ENCODE measurements at regions not wholly inside any gene's neighbourhood (a gene's known extent, or its start where the extent isn't known, plus 50 kb on each side); places are given as distances from the start of the nearest gene placed in this dataset.

DNA sequence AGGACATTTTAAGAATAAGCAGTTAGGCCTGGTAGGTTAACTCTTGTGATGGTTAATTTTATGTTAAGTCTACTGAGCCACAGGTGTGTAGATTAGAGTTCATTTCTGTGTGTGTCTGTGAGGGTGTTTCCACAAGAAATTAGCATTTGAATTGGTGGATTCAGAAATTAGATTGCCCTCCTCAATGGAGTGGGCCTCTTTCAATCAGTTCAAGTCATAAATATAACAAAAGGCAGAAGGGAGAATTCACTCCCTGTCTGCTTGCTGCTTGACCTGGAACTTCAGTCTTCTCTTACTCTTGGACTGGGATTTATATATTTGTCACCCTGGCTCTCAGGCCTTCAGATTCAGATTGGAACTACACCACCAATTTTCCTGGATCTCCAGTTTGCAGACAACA lies 55.3 kb upstream of the POM121L12 start:
- no peak for DNase-seq (ENCODE audit: low read depth)
- no peak overlapping the region for H3K4me3 ChIP-seq (ENCODE audit: low read depth, low read length)
- TF ChIP-seq, protein P1, sequence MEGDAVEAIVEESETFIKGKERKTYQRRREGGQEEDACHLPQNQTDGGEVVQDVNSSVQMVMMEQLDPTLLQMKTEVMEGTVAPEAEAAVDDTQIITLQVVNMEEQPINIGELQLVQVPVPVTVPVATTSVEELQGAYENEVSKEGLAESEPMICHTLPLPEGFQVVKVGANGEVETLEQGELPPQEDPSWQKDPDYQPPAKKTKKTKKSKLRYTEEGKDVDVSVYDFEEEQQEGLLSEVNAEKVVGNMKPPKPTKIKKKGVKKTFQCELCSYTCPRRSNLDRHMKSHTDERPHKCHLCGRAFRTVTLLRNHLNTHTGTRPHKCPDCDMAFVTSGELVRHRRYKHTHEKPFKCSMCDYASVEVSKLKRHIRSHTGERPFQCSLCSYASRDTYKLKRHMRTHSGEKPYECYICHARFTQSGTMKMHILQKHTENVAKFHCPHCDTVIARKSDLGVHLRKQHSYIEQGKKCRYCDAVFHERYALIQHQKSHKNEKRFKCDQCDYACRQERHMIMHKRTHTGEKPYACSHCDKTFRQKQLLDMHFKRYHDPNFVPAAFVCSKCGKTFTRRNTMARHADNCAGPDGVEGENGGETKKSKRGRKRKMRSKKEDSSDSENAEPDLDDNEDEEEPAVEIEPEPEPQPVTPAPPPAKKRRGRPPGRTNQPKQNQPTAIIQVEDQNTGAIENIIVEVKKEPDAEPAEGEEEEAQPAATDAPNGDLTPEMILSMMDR (IDR thresholded peaks at IDR 0.05; ENCODE audit: insufficient read depth, low read depth, low read length, missing control alignments), result no peak

DNA sequence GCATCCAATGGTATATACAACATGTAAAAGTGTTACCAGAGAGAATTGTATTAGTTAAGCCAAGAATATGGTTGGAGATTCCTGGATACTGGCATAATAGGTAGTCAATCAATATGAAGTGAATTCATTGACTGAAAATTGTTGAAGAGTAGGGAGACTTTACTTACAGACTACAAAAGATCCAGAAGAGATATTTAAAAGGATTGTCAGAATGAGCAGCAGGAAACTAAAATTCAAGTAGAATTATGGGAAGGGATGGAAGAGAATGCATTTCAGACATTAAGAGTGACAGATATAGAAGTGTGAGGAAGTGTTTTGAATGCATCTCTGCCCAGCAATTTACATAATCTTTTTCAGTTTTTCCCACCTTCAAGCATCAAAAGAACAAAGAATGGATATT lies 62.3 kb upstream of the POM121L12 start:
- DNase-seq (ENCODE audit: low read depth), result no peak
- TF ChIP-seq, protein P1 (IDR thresholded peaks at IDR 0.05; ENCODE audit: insufficient read depth, low read depth, low read length, missing control alignments), result no peak
- no peak overlapping the region for H3K4me3 ChIP-seq (ENCODE audit: low read depth, low read length)

DNA sequence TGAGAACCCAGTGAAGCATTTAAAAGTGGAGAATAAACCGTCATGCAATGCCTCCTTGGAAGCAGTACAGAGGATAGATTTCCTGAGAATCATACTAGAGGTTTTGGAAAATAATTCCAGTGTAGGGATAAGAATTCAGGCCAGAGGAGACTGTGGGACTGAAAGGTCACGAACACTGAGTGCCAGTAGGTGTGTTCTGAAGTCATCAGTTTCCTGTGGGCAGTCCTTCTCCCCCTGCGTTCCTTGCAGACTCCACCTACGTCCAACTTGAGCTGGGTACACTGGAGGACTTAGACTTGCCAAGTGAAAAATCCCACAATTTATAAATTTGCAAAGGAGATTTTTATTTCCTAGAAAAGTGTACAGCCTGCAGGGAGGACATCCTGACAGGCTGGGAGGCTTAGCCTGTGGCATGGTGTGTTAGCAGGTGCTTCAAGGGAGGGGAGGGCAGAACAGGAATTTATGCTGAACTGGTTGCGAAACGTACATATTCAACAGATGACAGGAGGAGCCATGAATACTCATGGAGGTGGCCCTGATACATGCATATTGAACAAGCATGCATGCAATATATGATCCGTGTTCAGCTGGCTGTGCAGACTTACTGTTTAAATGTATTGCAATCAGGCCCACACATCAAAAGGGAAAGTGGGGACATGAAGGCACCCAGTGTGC lies 72.9 kb upstream of the POM121L12 start:
- TF ChIP-seq, protein P1 (IDR thresholded peaks at IDR 0.05; ENCODE audit: insufficient read depth, low read depth, low read length, missing control alignments), result no peak
- DNase-seq (ENCODE audit: low read depth), result no peak
- H3K4me3 ChIP-seq (ENCODE audit: low read depth, low read length), result no peak overlapping the region

DNA sequence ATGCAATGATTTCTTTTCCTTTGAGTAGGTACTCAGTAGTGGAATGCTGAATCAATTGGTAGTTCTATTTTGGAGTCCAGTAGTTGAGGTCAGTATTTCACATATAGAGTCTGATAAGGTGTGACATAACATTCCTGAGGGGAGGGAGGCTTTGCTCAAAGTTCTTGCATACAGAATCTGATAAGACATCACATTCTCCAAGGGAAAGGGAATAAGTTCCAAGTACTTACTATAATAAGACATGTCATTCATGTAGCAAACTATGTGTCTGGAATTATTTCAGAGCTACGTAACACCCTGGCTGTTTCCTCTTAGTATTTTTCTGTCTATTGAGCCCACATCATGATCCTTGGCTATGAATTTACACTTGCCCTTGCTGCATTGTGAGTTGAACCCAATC lies 74.3 kb upstream of the POM121L12 start:
- TF ChIP-seq, protein P1 (IDR thresholded peaks at IDR 0.05; ENCODE audit: insufficient read depth, low read depth, low read length, missing control alignments), result no peak
- no peak for DNase-seq (ENCODE audit: low read depth)
- no peak overlapping the region for H3K4me3 ChIP-seq (ENCODE audit: low read depth, low read length)

DNA sequence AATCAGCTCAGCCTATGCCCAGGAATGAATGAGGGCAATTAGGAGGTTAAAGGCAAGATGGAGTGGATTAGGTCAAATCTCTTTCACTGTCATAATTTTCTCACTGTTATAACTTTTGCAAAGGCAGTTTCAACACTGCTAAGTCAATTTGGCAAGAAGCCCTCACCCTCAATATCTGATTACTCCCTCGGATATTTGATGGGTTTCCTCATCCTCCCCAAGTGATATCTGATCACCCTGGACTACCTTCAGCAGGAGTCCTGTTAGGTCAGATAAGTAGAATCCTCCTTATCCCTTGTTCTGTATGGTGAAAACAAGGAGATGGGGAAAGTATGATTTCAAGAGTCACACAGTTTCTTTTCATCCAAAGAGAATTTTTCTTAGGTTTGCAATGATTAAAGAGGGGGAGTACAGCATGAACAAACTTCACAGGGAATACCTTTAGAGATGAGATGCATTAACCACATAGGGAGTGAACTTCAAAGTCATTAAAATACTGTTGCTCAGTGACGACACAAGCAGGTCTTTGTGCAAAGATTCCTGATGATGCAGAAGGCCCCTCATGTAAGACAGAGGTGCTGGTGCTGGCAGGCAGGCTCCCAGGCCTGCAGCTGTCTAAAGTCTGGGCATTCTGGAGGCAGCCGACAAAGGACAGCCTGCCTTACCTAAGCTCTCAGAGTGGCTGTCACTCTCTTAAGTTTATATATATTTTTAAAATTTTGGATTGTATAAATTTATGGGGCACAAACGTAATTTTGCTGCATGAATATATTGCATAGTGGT lies 75.4 kb upstream of the POM121L12 start:
- TF ChIP-seq, protein P1 (IDR thresholded peaks at IDR 0.05; ENCODE audit: insufficient read depth, low read depth, low read length, missing control alignments), result no peak
- no peak overlapping the region for H3K4me3 ChIP-seq (ENCODE audit: low read depth, low read length)
- no peak for DNase-seq (ENCODE audit: low read depth)

DNA sequence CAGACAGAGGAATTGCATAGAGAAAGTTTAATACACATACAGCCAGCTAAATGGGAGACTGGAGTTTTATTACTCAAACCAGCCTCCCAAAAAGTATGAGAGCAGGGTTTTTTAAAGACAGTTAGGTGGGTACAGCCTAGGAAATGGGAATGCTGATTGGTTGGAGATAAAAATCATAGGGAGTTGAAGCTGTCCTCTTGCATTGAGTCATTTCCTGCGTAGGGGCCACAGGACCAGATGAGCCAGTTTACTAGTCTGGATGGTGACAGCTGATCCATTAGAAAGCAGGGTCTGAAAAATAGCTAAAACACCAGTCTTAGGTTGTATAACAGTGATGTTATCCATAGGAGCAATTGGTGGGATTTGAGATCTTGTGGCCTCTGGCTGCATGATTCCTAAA lies 76.1 kb upstream of the POM121L12 start:
- H3K4me3 ChIP-seq (ENCODE audit: low read depth, low read length), result no peak overlapping the region
- TF ChIP-seq, protein P1 (IDR thresholded peaks at IDR 0.05; ENCODE audit: insufficient read depth, low read depth, low read length, missing control alignments), result no peak
- DNase-seq (ENCODE audit: low read depth), result no peak

All from GM12865 (cell line).